MM.1S (cell line): ENCODE measurements at regions not wholly inside any gene's neighbourhood (a gene's known extent, or its start where the extent isn't known, plus 50 kb on each side); places are given as distances from the start of the nearest gene placed in this dataset.

Experiments
- DNase-seq: peaks from one replicate; pipeline ENCODE4 v3.0.0-alpha.2; 2015
- H2AFZ ChIP-seq: fragments of 300-600 bp; sonication (generic); 2 replicates; pipeline ENCODE4 v1.6.0; 2016; ENCODE audit warnings: antibody characterized with exemption, low read length
- H3F3A ChIP-seq: fragments of 300-600 bp; sonication (generic); 2 replicates; pipeline ENCODE4 v1.6.1; 2016; ENCODE audit warnings: mild to moderate bottlenecking, antibody characterized with exemption, low read length, moderate library complexity, mixed read lengths; ENCODE audit not compliant: insufficient read depth
- H3K27ac ChIP-seq: fragments of 300-600 bp; sonication (generic); 2 replicates; pipeline ENCODE4 v1.5.1; 2016; ENCODE audit warnings: mild to moderate bottlenecking, low read length
- H3K27me3 ChIP-seq: fragments of 300-600 bp; sonication (generic); replicated peaks from 2 replicates; pipeline ENCODE4 v1.6.0; 2016; ENCODE audit warnings: low read length; ENCODE audit not compliant: insufficient read depth
- H3K36me3 ChIP-seq: fragments of 300-600 bp; sonication (generic); replicated peaks from 2 replicates; pipeline ENCODE4 v1.6.1; 2016; ENCODE audit warnings: mild to moderate bottlenecking, low read length, mixed read lengths; ENCODE audit not compliant: insufficient read depth
- H3K4me1 ChIP-seq: fragments of 300-600 bp; sonication (generic); 2 replicates; pipeline ENCODE4 v1.6.1; 2016; ENCODE audit warnings: low read length, mixed read lengths
- H3K4me2 ChIP-seq: fragments of 300-600 bp; sonication (generic); 2 replicates; pipeline ENCODE4 v1.6.0; 2016; ENCODE audit warnings: low read depth, low read length
- H3K4me3 ChIP-seq: fragments of 300-600 bp; sonication (generic); 2 replicates; pipeline ENCODE4 v1.5.1; 2016; ENCODE audit warnings: low read length, mixed read lengths
- H3K79me2 ChIP-seq: fragments of 300-600 bp; sonication (generic); 2 replicates; pipeline ENCODE4 v1.6.1; 2016; ENCODE audit warnings: mixed run types, low read length, mixed read lengths
- H3K9ac ChIP-seq: fragments of 300-600 bp; sonication (generic); 2 replicates; pipeline ENCODE4 v1.6.1; 2016; ENCODE audit warnings: low read length, mixed read lengths
- H3K9me2 ChIP-seq: fragments of 300-600 bp; sonication (generic); replicated peaks from 2 replicates; pipeline ENCODE4 v1.6.1; 2016; ENCODE audit warnings: mild to moderate bottlenecking, low read length, mixed read lengths; ENCODE audit not compliant: insufficient read depth
- H3K9me3 ChIP-seq: fragments of 300-600 bp; sonication (generic); replicated peaks from 2 replicates; pipeline ENCODE4 v1.6.1; 2016; ENCODE audit warnings: mild to moderate bottlenecking, low read length, mixed read lengths; ENCODE audit not compliant: insufficient read depth
- H4K20me1 ChIP-seq: fragments of 300-600 bp; sonication (generic); 2 replicates; pipeline ENCODE4 v1.6.1; 2016; ENCODE audit warnings: mild to moderate bottlenecking, low read length, moderate library complexity, mixed read lengths; ENCODE audit not compliant: insufficient read depth
- CTCF ChIP-seq: fragments of 300-600 bp; sonication (generic); IDR thresholded peaks from 2 replicates; pipeline ENCODE4 v1.5.1; 2016; ENCODE audit warnings: antibody characterized with exemption, low read length, mixed read lengths
- EZH2 ChIP-seq: fragments of 300-600 bp; sonication (generic); optimal IDR thresholded peaks from 2 replicates; pipeline ENCODE3; 2017; ENCODE audit warnings: low read depth, mild to moderate bottlenecking, antibody characterized with exemption, low read length, mixed read lengths
- EZH2phosphoT487 ChIP-seq: fragments of 300-600 bp; sonication (generic); IDR thresholded peaks from 2 replicates; pipeline ENCODE4 v1.6.1; 2018; ENCODE audit warnings: antibody characterized with exemption, low read length

DNA sequence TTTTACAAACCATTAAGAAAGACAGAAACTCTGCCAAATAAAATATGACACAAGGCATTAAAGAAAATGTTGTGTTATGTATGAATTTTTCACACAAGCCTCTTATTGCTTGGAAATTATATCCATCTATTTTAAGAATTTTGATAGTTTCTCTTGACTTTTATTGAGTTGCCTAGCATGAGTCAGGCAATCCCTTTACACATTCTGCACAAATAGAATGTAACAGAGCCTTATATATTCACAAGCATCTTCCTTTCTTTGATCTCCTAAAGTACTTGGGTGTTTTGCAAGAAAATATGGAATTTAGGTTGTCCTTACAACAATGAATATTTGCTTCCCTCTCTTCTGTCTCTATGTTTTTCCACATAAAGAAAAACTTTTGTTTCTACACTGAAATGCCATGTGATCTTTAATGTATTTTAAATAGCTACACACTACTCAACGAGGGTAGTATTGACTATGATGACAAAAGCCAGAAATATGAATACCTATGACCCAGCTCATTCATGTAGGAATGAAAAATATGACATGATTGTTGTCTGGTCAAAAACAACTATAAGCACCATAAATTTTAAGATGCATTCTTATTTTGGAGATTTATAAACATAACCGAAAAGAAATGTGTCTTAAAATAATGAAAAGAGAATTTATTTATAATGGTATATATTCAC is 398.8 kb downstream of the GUCY1A2 start:
- H3K4me1 ChIP-seq, result no peaks in the 10 kb centered on the region
- no peak overlapping the region for H3K27ac ChIP-seq
- DNase-seq, result no peak
- H3F3A ChIP-seq, result no peaks in the 10 kb centered on the region
- TF ChIP-seq EZH2 (no peak), EZH2phosphoT487 (no peak), CTCF (no peak)
- H3K79me2 ChIP-seq, result no peaks in the 10 kb centered on the region
- H3K9me2 ChIP-seq, result no peaks in the 10 kb centered on the region
- no peaks in the 10 kb centered on the region for H4K20me1 ChIP-seq
- H3K9ac ChIP-seq, result no peak overlapping the region
- no peaks in the 10 kb centered on the region for H3K36me3 ChIP-seq
- no peaks in the 10 kb centered on the region for H3K9me3 ChIP-seq
- no peak overlapping the region for H3K4me2 ChIP-seq
- H2AFZ ChIP-seq, result no peak overlapping the region
- no peaks in the 10 kb centered on the region for H3K27me3 ChIP-seq
- H3K4me3 ChIP-seq, result no peak overlapping the region

- Histone ChIP-seq H3K4me1 (no peaks in the 10 kb centered on the region), H4K20me1 (no peaks in the 10 kb centered on the region), H3K27ac (no peak overlapping the region), H3K4me3 (no peak overlapping the region), H2AFZ (no peak overlapping the region), H3K36me3 (no peaks in the 10 kb centered on the region), H3K9me2 (no peaks in the 10 kb centered on the region), H3K27me3 (no peaks in the 10 kb centered on the region), H3K9ac (no peak overlapping the region), H3K4me2 (no peak overlapping the region), H3K79me2 (no peaks in the 10 kb centered on the region), H3K9me3 (no peaks in the 10 kb centered on the region), H3F3A (no peaks in the 10 kb centered on the region)
- TF ChIP-seq EZH2phosphoT487, result no peak
- no peak for TF ChIP-seq EZH2
- no peak for TF ChIP-seq CTCF
- no peak for DNase-seq
Measured at GRCh38 chr11:106621484-106621883, 396.8 kb downstream of the GUCY1A2 start.
